ENCODE measurements at regions not wholly inside any gene's neighbourhood (a gene's known extent, or its start where the extent isn't known, plus 50 kb on each side); places are given as distances from the start of the nearest gene placed in this dataset.

DNA sequence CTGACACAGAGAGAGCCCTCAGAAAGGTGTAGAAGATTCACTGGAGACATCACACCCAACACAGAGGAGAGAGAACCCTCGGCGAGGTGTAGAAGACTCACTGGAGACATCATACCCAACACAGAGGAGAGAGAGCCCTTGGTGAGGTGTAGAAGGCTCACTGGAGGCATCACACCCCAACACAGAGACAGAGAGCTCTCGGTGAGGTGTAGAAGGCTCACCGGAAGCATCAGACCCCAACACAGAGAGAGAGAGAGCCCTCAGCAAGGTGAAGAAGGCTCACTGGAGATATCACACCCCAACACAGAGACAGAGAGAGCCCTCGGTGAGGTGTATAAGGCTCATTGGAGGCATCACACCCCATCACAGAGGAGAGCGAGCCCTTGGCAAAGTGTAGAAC lies 826.5 kb downstream of the UQCRFS1 start:
- no peak for TF ChIP-seq POLR2A (IDR thresholded peaks at IDR 0.05)
- no peak for TF ChIP-seq CTCF (IDR thresholded peaks at IDR 0.05)
